ENCODE measurements at regions not wholly inside any gene's neighbourhood (a gene's known extent, or its start where the extent isn't known, plus 50 kb on each side); places are given as distances from the start of the nearest gene placed in this dataset.
"Not testable (repeated sequence)": the region's sequence is repeated elsewhere in the genome, so short reads cannot be mapped to it uniquely, and the experiment has no call there.

DNA sequence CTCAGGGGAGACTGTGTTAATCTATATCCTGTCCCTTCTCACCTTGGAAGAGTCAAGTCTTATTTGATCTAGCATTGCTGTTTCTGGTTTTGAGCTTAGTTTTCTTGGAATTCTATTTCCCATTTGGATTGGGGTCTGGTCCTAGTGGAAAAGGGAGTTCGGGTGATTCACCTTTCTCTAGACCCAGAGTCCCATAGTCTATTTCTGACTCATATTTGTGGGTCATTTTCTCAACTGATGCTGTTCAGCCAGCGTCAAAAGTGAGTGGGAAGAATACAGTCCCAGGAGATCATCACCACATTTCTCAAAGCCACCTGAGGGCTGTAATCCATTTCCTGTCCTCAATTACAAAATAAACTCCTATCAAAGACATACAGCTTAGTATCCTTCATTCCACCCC is 190.6 kb downstream of the LIPI start:
- H2BK15ac ChIP-seq (replicated peaks; ENCODE audit: low read depth); H3K27me3 ChIP-seq (ENCODE audit: insufficient read depth, low read length, poor library complexity); H4K8ac ChIP-seq (ENCODE audit: low read depth, low read length); H3K56ac ChIP-seq (ENCODE audit: low read length); H3K23ac ChIP-seq (ENCODE audit: low read length); H3K27ac ChIP-seq (ENCODE audit: low read depth, low read length); H3K79me2 ChIP-seq (ENCODE audit: control insufficient read depth, insufficient read depth, low read length); H3K4me3 ChIP-seq (ENCODE audit: low read length); H3K9ac ChIP-seq (ENCODE audit: low read length); H3K79me1 ChIP-seq (ENCODE audit: low read length); H3K18ac ChIP-seq (ENCODE audit: low read length); H2AK5ac ChIP-seq (ENCODE audit: low read length); DNase-seq; H3K4ac ChIP-seq (ENCODE audit: low read depth, low read length); H3K36me3 ChIP-seq (ENCODE audit: control insufficient read depth, insufficient read depth, low read length); H2BK120ac ChIP-seq (ENCODE audit: low read depth, low read length); H3K4me2 ChIP-seq (ENCODE audit: low read length); H3K4me1 ChIP-seq (ENCODE audit: control insufficient read depth, low read depth, low read length); H2BK5ac ChIP-seq (ENCODE audit: low read length); H4K5ac ChIP-seq (ENCODE audit: low read length): not testable (repeated sequence)
- WGBS (ENCODE audit: extremely low coverage, insufficient coverage, low lambda C conversion rate), result no CpG with 5 or more reads among the region's 2 CpGs

DNA sequence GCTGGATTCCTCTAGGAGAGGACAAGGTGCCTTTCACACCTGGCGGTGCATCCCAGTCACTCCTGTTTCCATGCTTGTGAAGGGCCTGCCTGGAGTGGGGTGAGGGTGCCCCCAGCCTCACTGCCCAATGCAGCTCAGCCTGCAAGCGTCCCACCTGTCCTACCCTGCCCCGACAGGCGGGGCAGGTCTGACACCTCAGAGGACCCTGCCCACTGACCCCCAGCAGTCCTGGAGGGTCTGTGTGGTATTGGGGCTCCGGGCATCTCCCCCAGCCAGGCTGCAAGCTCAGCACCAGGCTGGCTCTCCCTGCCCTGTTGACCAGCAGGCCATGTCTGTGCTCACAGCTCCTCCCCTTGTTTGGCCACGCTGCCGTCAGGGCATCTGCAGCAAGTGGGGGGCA is 194.9 kb downstream of the LIPI start:
- H2BK5ac ChIP-seq (ENCODE audit: low read length); DNase-seq; H2BK120ac ChIP-seq (ENCODE audit: low read depth, low read length); H3K4me2 ChIP-seq (ENCODE audit: low read length); H3K4me3 ChIP-seq (ENCODE audit: low read length); H3K79me2 ChIP-seq (ENCODE audit: control insufficient read depth, insufficient read depth, low read length); H3K79me1 ChIP-seq (ENCODE audit: low read length); H3K18ac ChIP-seq (ENCODE audit: low read length); H3K9ac ChIP-seq (ENCODE audit: low read length); H4K5ac ChIP-seq (ENCODE audit: low read length); H3K27me3 ChIP-seq (ENCODE audit: insufficient read depth, low read length, poor library complexity); H3K4me1 ChIP-seq (ENCODE audit: control insufficient read depth, low read depth, low read length); H3K27ac ChIP-seq (ENCODE audit: low read depth, low read length); H3K23ac ChIP-seq (ENCODE audit: low read length); H3K56ac ChIP-seq (ENCODE audit: low read length); H2BK15ac ChIP-seq (replicated peaks; ENCODE audit: low read depth); H4K8ac ChIP-seq (ENCODE audit: low read depth, low read length); H3K4ac ChIP-seq (ENCODE audit: low read depth, low read length); H3K36me3 ChIP-seq (ENCODE audit: control insufficient read depth, insufficient read depth, low read length); H2AK5ac ChIP-seq (ENCODE audit: low read length): not testable (repeated sequence)
- no CpG with 5 or more reads among the region's 7 CpGs for WGBS (ENCODE audit: extremely low coverage, insufficient coverage, low lambda C conversion rate)

DNA sequence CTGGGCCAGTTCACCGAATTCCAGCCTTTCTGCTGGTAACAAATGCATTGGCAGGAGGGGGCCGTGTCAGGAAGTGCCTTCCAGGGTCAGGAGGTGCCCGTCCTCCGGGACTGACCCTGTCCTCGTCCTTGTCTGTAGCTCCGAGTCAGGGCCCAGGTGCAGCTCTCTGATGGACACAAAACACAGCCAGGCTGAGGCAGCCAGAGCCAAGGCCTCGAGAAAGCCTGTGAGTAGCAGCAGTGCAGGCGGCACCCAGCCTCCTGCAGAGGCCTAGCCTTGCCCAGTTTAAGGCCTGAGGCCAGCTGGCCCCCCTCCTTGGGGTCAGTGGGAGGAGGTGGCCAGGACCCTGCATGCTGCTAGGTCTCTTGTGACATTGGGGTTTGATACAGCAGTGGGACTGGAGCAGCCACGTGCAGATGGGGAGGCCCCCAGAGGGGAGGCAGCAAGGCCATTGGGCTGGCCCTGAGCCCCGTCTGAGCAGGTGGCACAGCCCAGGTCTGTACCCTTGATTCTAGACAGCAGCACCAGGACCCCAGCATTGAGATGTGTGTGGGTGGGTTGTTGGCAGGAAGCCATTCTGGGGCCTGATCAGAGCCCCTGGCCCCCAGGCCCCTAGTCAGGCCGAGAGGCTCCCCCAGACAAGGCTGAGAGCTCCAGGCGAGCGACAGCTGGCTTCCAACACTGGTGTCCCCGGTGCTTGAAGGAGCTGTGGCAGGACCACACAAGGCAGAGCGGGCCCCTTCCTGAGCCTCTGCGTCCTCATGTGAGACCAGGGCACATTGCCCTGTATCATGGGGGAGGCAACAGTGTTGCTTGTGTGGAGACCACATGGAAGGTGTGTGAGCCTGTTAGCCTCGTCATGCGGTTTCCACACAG is 196.9 kb downstream of the LIPI start:
- no CpG with 5 or more reads among the region's 18 CpGs for WGBS (ENCODE audit: extremely low coverage, insufficient coverage, low lambda C conversion rate)
- not testable (repeated sequence) for H3K27me3 ChIP-seq (ENCODE audit: insufficient read depth, low read length, poor library complexity); H2AK5ac ChIP-seq (ENCODE audit: low read length); H3K4me1 ChIP-seq (ENCODE audit: control insufficient read depth, low read depth, low read length); H2BK5ac ChIP-seq (ENCODE audit: low read length); H3K4me2 ChIP-seq (ENCODE audit: low read length); H3K56ac ChIP-seq (ENCODE audit: low read length); H3K23ac ChIP-seq (ENCODE audit: low read length); H3K4ac ChIP-seq (ENCODE audit: low read depth, low read length); H3K36me3 ChIP-seq (ENCODE audit: control insufficient read depth, insufficient read depth, low read length); H4K8ac ChIP-seq (ENCODE audit: low read depth, low read length); H3K79me1 ChIP-seq (ENCODE audit: low read length); H4K5ac ChIP-seq (ENCODE audit: low read length); H3K27ac ChIP-seq (ENCODE audit: low read depth, low read length); H3K4me3 ChIP-seq (ENCODE audit: low read length); H3K79me2 ChIP-seq (ENCODE audit: control insufficient read depth, insufficient read depth, low read length); H2BK120ac ChIP-seq (ENCODE audit: low read depth, low read length); DNase-seq; H3K18ac ChIP-seq (ENCODE audit: low read length); H2BK15ac ChIP-seq (replicated peaks; ENCODE audit: low read depth); H3K9ac ChIP-seq (ENCODE audit: low read length)

DNA sequence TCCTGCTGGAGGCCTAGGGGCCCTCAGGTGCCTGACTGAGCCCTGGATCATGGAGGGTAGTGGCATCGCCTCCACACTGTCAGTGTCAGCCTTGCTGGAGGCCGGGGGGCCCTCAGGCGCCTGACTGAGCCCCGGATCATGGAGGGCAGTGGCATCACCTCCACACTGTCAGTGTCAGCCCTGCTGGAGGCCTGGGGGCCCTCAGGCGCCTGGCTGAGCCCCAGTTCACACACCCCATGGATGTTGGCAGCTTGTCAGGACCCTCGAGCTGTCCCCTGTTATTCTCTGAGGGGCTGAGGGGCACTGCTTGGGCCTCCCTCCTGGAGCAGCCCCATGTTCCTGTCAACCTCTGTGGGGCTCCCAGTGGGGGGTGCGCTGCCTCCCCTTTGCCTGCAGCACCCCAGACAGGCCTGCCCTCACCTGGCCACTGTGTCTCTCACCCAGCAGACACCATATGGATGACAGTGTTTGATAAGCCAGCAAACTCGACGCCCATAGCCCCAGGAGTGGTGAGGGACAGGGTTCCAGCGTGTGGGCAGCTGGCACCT is 197.6 kb downstream of the LIPI start:
- H3K23ac ChIP-seq (ENCODE audit: low read length), result no peak overlapping the region
- H4K8ac ChIP-seq (ENCODE audit: low read depth, low read length), result no peak overlapping the region
- no peak overlapping the region for H3K27ac ChIP-seq (ENCODE audit: low read depth, low read length)
- no peak overlapping the region for H2BK15ac ChIP-seq (replicated peaks; ENCODE audit: low read depth)
- H3K36me3 ChIP-seq (ENCODE audit: control insufficient read depth, insufficient read depth, low read length), result no peaks in the 10 kb centered on the region
- no peak overlapping the region for H3K4ac ChIP-seq (ENCODE audit: low read depth, low read length)
- no peak overlapping the region for H4K5ac ChIP-seq (ENCODE audit: low read length)
- no peak overlapping the region for H3K4me2 ChIP-seq (ENCODE audit: low read length)
- no peak overlapping the region for H2BK5ac ChIP-seq (ENCODE audit: low read length)
- no peak for DNase-seq
- H2AK5ac ChIP-seq (ENCODE audit: low read length), result no peak overlapping the region
- H3K4me3 ChIP-seq (ENCODE audit: low read length), result no peak overlapping the region
- H2BK120ac ChIP-seq (ENCODE audit: low read depth, low read length), result no peak overlapping the region
- no CpG with 5 or more reads among the region's 10 CpGs for WGBS (ENCODE audit: extremely low coverage, insufficient coverage, low lambda C conversion rate)
- H3K9ac ChIP-seq (ENCODE audit: low read length), result no peak overlapping the region
- H3K56ac ChIP-seq (ENCODE audit: low read length), result no peak overlapping the region
- no peaks in the 10 kb centered on the region for H3K79me1 ChIP-seq (ENCODE audit: low read length)
- no peaks in the 10 kb centered on the region for H3K27me3 ChIP-seq (ENCODE audit: insufficient read depth, low read length, poor library complexity)
- no peak overlapping the region for H3K18ac ChIP-seq (ENCODE audit: low read length)
- H3K79me2 ChIP-seq (ENCODE audit: control insufficient read depth, insufficient read depth, low read length), result no peaks in the 10 kb centered on the region
- H3K4me1 ChIP-seq (ENCODE audit: control insufficient read depth, low read depth, low read length), result no peaks in the 10 kb centered on the region

DNA sequence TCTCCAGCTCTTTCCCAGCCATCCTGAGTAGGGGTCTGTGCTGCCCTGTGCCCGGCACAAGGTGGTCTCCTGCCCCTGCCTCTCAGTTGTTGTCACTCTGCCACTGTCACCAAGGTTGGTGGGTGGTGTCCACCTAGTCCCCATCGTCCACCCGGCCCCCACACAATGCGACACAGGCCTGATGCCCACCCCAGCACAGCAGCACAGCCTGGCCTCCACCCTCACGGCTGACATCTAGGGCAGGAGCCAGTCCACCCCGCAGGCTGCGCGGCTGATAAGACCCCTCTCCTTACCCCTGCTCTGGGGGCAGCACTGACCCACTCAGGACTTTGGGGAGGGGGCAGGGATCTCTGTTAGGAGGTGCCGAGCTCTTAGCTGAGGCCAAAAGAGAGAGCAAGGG is 198.3 kb downstream of the LIPI start:
- Histone ChIP-seq H3K4me2 (ENCODE audit: low read length) (no peak overlapping the region), H3K9ac (ENCODE audit: low read length) (no peak overlapping the region), H3K56ac (ENCODE audit: low read length) (no peak overlapping the region), H3K4ac (ENCODE audit: low read depth, low read length) (no peak overlapping the region), H3K4me3 (ENCODE audit: low read length) (no peak overlapping the region), H3K27ac (ENCODE audit: low read depth, low read length) (no peak overlapping the region), H3K27me3 (ENCODE audit: insufficient read depth, low read length, poor library complexity) (no peaks in the 10 kb centered on the region), H3K4me1 (ENCODE audit: control insufficient read depth, low read depth, low read length) (no peaks in the 10 kb centered on the region), H3K36me3 (ENCODE audit: control insufficient read depth, insufficient read depth, low read length) (no peaks in the 10 kb centered on the region), H4K8ac (ENCODE audit: low read depth, low read length) (no peak overlapping the region), H3K18ac (ENCODE audit: low read length) (no peak overlapping the region), H2BK120ac (ENCODE audit: low read depth, low read length) (no peak overlapping the region), H2AK5ac (ENCODE audit: low read length) (no peak overlapping the region), H3K79me1 (ENCODE audit: low read length) (no peaks in the 10 kb centered on the region), H2BK5ac (ENCODE audit: low read length) (no peak overlapping the region), H3K79me2 (ENCODE audit: control insufficient read depth, insufficient read depth, low read length) (no peaks in the 10 kb centered on the region), H3K23ac (ENCODE audit: low read length) (no peak overlapping the region), H4K5ac (ENCODE audit: low read length) (no peak overlapping the region), H2BK15ac (replicated peaks; ENCODE audit: low read depth) (no peak overlapping the region)
- DNase-seq, result no peak
- no CpG with 5 or more reads among the region's 9 CpGs for WGBS (ENCODE audit: extremely low coverage, insufficient coverage, low lambda C conversion rate)
